ENCODE measurements at regions not wholly inside any gene's neighbourhood (a gene's known extent, or its start where the extent isn't known, plus 50 kb on each side); places are given as distances from the start of the nearest gene placed in this dataset.

DNA sequence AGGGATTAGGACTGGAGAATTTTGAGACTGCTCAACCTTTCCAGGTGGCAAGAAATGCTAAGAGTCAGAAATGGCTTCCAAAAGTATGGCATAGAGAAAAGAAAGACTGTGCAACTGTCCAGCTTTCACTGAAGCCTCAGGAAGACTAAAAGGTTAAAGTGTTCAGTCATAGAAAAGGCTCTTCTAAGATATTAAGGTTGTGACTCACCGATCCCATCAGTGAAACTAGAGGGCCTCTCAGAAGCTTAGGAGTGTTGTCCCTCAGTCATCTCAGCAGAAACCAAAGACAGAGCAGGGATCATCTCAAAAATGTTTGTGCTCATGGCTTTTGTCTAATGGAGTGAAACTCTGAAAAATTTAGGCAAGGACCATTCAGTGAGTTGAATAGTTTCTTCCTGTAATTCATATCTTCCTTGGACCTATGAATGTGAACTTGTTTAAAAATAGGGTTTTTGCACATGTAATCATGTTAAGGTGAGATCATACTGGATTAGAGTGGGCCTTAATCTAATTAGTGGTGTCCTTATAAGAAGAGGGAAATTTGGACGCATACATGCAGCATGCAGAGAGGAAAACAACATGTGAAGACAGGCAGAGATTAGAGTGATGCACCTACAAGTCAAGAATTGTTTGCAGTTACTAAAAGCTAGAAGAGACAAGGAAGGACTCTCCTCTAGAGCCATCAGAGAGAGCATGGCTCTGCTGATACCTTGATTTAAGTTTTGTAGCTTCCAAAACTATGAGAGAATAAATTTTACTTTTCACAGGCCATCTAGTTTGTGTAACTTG, 71.3 kb downstream of the RPE65 start:
- Mint-ChIP-seq H3K9me3 (no peaks in the 10 kb centered on the region), H3K27ac (peak overlapping the region; percentile 47), H3K4me3 (peak overlapping the region; percentile 13; the same call in 1 of the 2 replicates), H3K27me3 (ENCODE audit: insufficient read depth) (no peaks in the 10 kb centered on the region), H3K4me1 (ENCODE audit: low read depth) (peaks cover 55% of the 10 kb centered on the region), H3K36me3 (ENCODE audit: low read depth) (no peaks in the 10 kb centered on the region)
- DNase-seq, result peak; percentile 61
- TF ChIP-seq, protein P1, sequence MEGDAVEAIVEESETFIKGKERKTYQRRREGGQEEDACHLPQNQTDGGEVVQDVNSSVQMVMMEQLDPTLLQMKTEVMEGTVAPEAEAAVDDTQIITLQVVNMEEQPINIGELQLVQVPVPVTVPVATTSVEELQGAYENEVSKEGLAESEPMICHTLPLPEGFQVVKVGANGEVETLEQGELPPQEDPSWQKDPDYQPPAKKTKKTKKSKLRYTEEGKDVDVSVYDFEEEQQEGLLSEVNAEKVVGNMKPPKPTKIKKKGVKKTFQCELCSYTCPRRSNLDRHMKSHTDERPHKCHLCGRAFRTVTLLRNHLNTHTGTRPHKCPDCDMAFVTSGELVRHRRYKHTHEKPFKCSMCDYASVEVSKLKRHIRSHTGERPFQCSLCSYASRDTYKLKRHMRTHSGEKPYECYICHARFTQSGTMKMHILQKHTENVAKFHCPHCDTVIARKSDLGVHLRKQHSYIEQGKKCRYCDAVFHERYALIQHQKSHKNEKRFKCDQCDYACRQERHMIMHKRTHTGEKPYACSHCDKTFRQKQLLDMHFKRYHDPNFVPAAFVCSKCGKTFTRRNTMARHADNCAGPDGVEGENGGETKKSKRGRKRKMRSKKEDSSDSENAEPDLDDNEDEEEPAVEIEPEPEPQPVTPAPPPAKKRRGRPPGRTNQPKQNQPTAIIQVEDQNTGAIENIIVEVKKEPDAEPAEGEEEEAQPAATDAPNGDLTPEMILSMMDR (IDR thresholded peaks at IDR 0.05), result no peak

DNA sequence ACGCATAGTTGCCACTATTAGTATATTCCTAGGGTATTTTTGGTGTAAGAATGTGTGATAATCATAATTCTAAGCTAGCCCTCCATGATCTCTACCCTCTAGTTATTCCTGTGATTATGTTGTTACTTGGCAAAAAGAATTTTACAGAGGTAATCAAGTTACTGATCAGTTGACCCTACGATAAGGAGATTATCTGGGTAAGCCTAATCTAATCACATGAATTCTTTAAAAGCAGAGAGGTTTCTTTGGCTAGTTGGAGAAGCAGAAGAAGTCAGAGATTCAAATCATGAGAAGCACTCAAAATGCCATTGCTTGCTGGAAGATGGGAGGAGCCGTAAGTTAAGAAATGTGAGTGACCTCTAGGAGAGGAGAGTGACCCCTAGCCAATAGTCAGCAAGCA, 72.7 kb downstream of the RPE65 start:
- Mint-ChIP-seq H3K27me3 (ENCODE audit: insufficient read depth) (no peaks in the 10 kb centered on the region), H3K27ac (no peak overlapping the region), H3K4me3 (no peak overlapping the region), H3K36me3 (ENCODE audit: low read depth) (no peaks in the 10 kb centered on the region), H3K9me3 (no peaks in the 10 kb centered on the region), H3K4me1 (ENCODE audit: low read depth) (peaks cover 47% of the 10 kb centered on the region)
- TF ChIP-seq, protein P1 (IDR thresholded peaks at IDR 0.05), result no peak
- DNase-seq, result no peak

DNA sequence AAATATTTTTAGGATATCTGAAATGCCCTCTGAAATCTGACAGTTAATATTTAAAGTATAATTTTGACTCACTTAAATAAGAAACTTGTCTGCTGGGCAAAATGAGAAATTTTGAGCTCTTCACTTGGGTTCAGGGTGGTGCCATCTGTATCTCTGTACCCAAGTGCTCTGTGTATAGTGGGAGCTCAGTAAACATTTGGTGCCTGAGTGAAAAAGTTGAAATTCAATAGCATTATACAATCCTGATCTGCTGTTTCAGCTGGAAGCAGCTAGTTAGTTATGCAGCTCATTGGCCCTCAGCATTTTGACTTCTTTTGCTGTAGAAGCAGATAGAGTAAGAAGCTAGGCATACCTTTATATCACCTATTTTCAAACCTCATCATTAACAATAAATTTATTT, 73.3 kb downstream of the RPE65 start:
- H3K4me3 Mint-ChIP-seq, result no peak overlapping the region
- TF ChIP-seq, protein P1 (IDR thresholded peaks at IDR 0.05), result no peak
- peaks cover 47% of the 10 kb centered on the region for H3K4me1 Mint-ChIP-seq (ENCODE audit: low read depth)
- no peaks in the 10 kb centered on the region for H3K27me3 Mint-ChIP-seq (ENCODE audit: insufficient read depth)
- DNase-seq, result no peak
- no peaks in the 10 kb centered on the region for H3K9me3 Mint-ChIP-seq
- H3K27ac Mint-ChIP-seq, result no peak overlapping the region
- no peaks in the 10 kb centered on the region for H3K36me3 Mint-ChIP-seq (ENCODE audit: low read depth)

DNA sequence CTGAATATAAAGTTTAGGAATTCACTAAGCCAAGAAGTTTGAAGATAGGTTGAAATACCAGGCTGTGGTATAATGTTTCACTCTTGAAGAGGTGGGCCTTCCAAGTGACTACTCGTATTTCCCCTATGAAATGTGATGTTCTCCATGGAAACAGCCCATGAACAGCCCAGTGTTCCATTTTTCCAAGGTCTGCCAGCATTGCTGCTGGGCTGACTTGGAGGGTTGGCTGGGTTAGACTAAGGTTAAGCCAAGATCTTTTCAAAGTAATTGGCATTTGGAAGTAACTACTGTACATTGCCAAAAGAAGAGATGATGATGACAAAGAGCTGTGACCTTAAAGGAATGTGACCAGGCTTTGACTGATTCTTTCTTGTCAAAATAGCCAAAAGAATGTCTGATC, 73.8 kb downstream of the RPE65 start:
- H3K27ac Mint-ChIP-seq, result no peak overlapping the region
- no peaks in the 10 kb centered on the region for H3K36me3 Mint-ChIP-seq (ENCODE audit: low read depth)
- TF ChIP-seq, protein P1 (IDR thresholded peaks at IDR 0.05), result no peak
- H3K27me3 Mint-ChIP-seq (ENCODE audit: insufficient read depth), result no peaks in the 10 kb centered on the region
- H3K9me3 Mint-ChIP-seq, result no peaks in the 10 kb centered on the region
- DNase-seq, result no peak
- peaks cover 47% of the 10 kb centered on the region for H3K4me1 Mint-ChIP-seq (ENCODE audit: low read depth)
- H3K4me3 Mint-ChIP-seq, result no peak overlapping the region

DNA sequence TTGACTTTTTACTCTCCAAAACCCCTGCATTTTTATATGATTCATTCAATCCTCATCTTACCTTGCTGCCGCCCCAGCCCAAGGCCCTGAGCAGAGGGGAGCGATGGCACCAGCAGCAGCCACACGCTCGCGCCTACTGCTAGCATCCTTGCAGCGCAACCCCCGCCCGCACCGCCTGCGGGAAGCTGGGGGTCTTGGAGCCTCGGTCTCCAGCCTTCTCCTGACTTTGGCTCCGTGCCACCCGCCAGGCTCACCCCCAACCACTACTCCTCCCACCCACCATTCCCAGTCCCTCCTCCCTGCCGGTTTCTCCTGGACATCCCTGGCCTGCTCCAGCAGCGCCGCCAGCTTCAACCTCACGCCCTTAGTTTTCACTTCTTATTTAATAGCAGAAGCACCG, 76.6 kb downstream of the RPE65 start:
- no peaks in the 10 kb centered on the region for H3K27me3 Mint-ChIP-seq (ENCODE audit: insufficient read depth)
- peaks cover 25% of the 10 kb centered on the region for H3K4me1 Mint-ChIP-seq (ENCODE audit: low read depth)
- TF ChIP-seq, protein P1 (IDR thresholded peaks at IDR 0.05), result no peak
- no peak overlapping the region for H3K27ac Mint-ChIP-seq
- H3K36me3 Mint-ChIP-seq (ENCODE audit: low read depth), result no peaks in the 10 kb centered on the region
- DNase-seq, result no peak
- H3K9me3 Mint-ChIP-seq, result no peaks in the 10 kb centered on the region
- no peak overlapping the region for H3K4me3 Mint-ChIP-seq

All from HFFc6 (cell line).